ENCODE measurements at regions not wholly inside any gene's neighbourhood (a gene's known extent, or its start where the extent isn't known, plus 50 kb on each side); places are given as distances from the start of the nearest gene placed in this dataset.

GRCh38 chr2:193461431-193461934 is 1266.8 kb upstream of the TMEFF2 start:
- no peaks in the 10 kb centered on the region for H4K20me1 ChIP-seq (replicated peaks in 1 of 2; ENCODE audit: control insufficient read depth in 1 of 2, insufficient read depth in 2 of 2, low read length in 2 of 2)
- no peak overlapping the region for H2BK20ac ChIP-seq (ENCODE audit: low read length)
- H3K27me3 ChIP-seq (replicated peaks in 1 of 4; ENCODE audit: control insufficient read depth in 3 of 4, extremely low read depth in 1 of 4, insufficient read depth in 3 of 4, low read length in 3 of 4) = no peaks in the 10 kb centered on the region
- no peaks in the 10 kb centered on the region for H3K9me3 ChIP-seq (ENCODE audit: insufficient read depth in 2 of 2, low read depth in 1 of 2, low read length in 1 of 2)
- no peak overlapping the region for H2AFZ ChIP-seq (ENCODE audit: low read length)
- H4K8ac ChIP-seq (ENCODE audit: extremely low read depth, insufficient read depth, low read length) = no peak overlapping the region
- DNase-seq (ENCODE audit: low read depth in 1 of 2, low spot score in 2 of 2) (no peak), FAIRE-seq (no peak)
- TF ChIP-seq ZNF274 (IDR thresholded peaks at IDR 0.05; ENCODE audit: borderline replicate concordance, extremely low read depth, low read length) (no peak), BACH1 (IDR thresholded peaks at IDR 0.05; ENCODE audit: low read length) (no peak), TAF1 (IDR thresholded peaks at IDR 0.05; ENCODE audit: low read depth, low read length) (no peak)
- H3K79me1 ChIP-seq (ENCODE audit: low read depth, low read length) = no peaks in the 10 kb centered on the region
- H3K14ac ChIP-seq (ENCODE audit: insufficient read length) = no peak overlapping the region
- H3K18ac ChIP-seq (ENCODE audit: extremely low read depth, low read length) = no peak overlapping the region
- H3K4ac ChIP-seq (replicated peaks; ENCODE audit: insufficient read length, low read depth, low read length) = no peak overlapping the region
- no peak overlapping the region for H3K9ac ChIP-seq (replicated peaks in 1 of 4; ENCODE audit: extremely low read depth in 1 of 4, low read depth in 3 of 4, low read length in 3 of 4)
- no peaks in the 10 kb centered on the region for H3K36me3 ChIP-seq (ENCODE audit: control insufficient read depth in 2 of 4, insufficient read depth in 4 of 4, low read length in 3 of 4)
- H4K5ac ChIP-seq (ENCODE audit: insufficient read length, low read depth, low read length) = no peak overlapping the region
- H2BK12ac ChIP-seq (ENCODE audit: low read depth, low read length) = no peak overlapping the region
- no peak overlapping the region for H2BK120ac ChIP-seq (replicated peaks; ENCODE audit: low read depth, low read length)
- POLR2A ChIA-PET (ENCODE audit: partially characterized antibody) = no interaction called here
- no peak overlapping the region for H3K23ac ChIP-seq (ENCODE audit: insufficient read length)
- no peak overlapping the region for H4K91ac ChIP-seq (replicated peaks; ENCODE audit: insufficient read length, low read length)
- H3K4me1 ChIP-seq (replicated peaks in 1 of 4; ENCODE audit: control insufficient read depth in 3 of 4, insufficient read depth in 4 of 4, low read length in 3 of 4) = no peaks in the 10 kb centered on the region
- H3K4me3 ChIP-seq (ENCODE audit: extremely low read depth in 1 of 4, insufficient read depth in 2 of 4, low read depth in 3 of 4, low read length in 4 of 4) = no peak overlapping the region
- CTCF ChIA-PET (ENCODE audit: partially characterized antibody) = interaction anchor here (0.6 kb wide), 1 partner anchor 1415 kb away, joined by 3 read pairs; no protein-coding TSS in a partner anchor
- H2BK5ac ChIP-seq (ENCODE audit: low read depth, low read length) = no peak overlapping the region
- H3K79me2 ChIP-seq (ENCODE audit: control insufficient read depth in 1 of 2, insufficient read depth in 2 of 2, low read length in 2 of 2) = no peaks in the 10 kb centered on the region
- no peaks in the 10 kb centered on the region for H3K23me2 ChIP-seq (ENCODE audit: low read depth, low read length)
- no peak overlapping the region for H3K56ac ChIP-seq (replicated peaks; ENCODE audit: insufficient read length, low read depth, low read length)
- H3K27ac ChIP-seq (ENCODE audit: low read depth, low read length) = no peak overlapping the region
- no peak overlapping the region for H3K4me2 ChIP-seq (ENCODE audit: insufficient read depth in 1 of 2, low read depth in 2 of 2, low read length in 2 of 2)
- H2AK5ac ChIP-seq (ENCODE audit: low read depth, low read length) = no peak overlapping the region
- WGBS, 2 experiments (ENCODE audit: extremely low coverage in 1 of 2, insufficient coverage in 1 of 2, insufficient read length in 1 of 2, insufficient replicate concordance in 2 of 2, low coverage in 1 of 2, low lambda C conversion rate in 2 of 2, missing lambda C conversion rate in 1 of 2) = 85% methylated on average over 2 of the region's 2 CpGs; no CpG with 5 or more reads in 1 of the 2 experiments
- no peak overlapping the region for H2BK15ac ChIP-seq (ENCODE audit: low read length)
